Ovary (tissue), 7 donors: ENCODE measurements at regions not wholly inside any gene's neighbourhood (a gene's known extent, or its start where the extent isn't known, plus 50 kb on each side); places are given as distances from the start of the nearest gene placed in this dataset.

ENCODE experiments used
- DNase-seq, 5 donors: peaks; one replicate each; pipeline ENCODE4 v3.0.0-alpha.2; 2019 to 2020
- H3K27ac ChIP-seq, 2 donors: fragments of 200-600 bp; one replicate each; pipeline versions ENCODE4 v1.5.1 to v1.8.0; 2019 to 2022
- H3K27me3 ChIP-seq: fragments of 200-600 bp; one replicate; pipeline ENCODE4 v1.8.0; 2022
- H3K36me3 ChIP-seq: fragments of 200-600 bp; sonication (generic); one replicate; pipeline ENCODE4 v1.5.1; 2019
- H3K4me1 ChIP-seq: one replicate; pipeline ENCODE4 v1.8.1; 2013; ENCODE audit warnings: mild to moderate bottlenecking, moderate library complexity; ENCODE audit not compliant: insufficient read depth
- H3K4me3 ChIP-seq: fragments of 200-600 bp; sonication (generic); one replicate; pipeline ENCODE4 v1.5.1; 2017
- H3K9me3 ChIP-seq, 2 donors: fragments of 200-600 bp in 1 of 2; sonication (generic) in 1 of 2; one replicate each; pipeline versions ENCODE4 v1.5.1 to v1.8.1; 2013 to 2019; ENCODE audit warnings: mild to moderate bottlenecking in 1 of 2, moderate library complexity in 1 of 2
- CTCF ChIP-seq, 3 donors: fragments of 450-650 bp in 2 of 3; fragments of 200-600 bp in 1 of 3; IDR thresholded peaks; one replicate each; pipeline versions ENCODE4 v1.5.1 to v1.8.0; 2016 to 2022; ENCODE audit warnings: antibody characterized with exemption in 3 of 3, mild to moderate bottlenecking in 1 of 3
- EP300 ChIP-seq: sonication (generic); formaldehyde crosslinking; IDR thresholded peaks from one replicate; pipeline ENCODE4 v1.6.1; 2017; ENCODE audit warnings: antibody characterized with exemption
- POLR2A ChIP-seq: fragments of 450-650 bp; IDR thresholded peaks from one replicate; pipeline ENCODE4 v1.6.1; 2017; ENCODE audit warnings: antibody characterized with exemption, mild to moderate bottlenecking, moderate library complexity
- WGBS, 3 donors: extraction: QIAGEN DNeasy Blood & Tissue Kit in 1 of 3; methylation state at CpG; one replicate each; pipeline versions ENCODE4 v1.1.5 to v1.1.7; 2013 to 2017; 5-methylcytosine and 5-hydroxymethylcytosine counted together
- intact Hi-C, 4 donors: fragments of 100-400 bp; cut with DNase I; formaldehyde crosslinking; loops; one replicate each; pipeline versions ENCODE4 v1.11.0 to v1.15.1; 2022 to 2023
- donor health status: DM: no; HTN: no; CAD: no; lungs with moderate emphysema.
- donor health status: DM: no; HTN: no; CAD: no.
- donor health status: Bipolar disorder and iron deficiency.
- donor health status: DM: no; HTN: no; CAD: no.
- donor health status: DM: yes; HTN: yes; CAD: no.

- WGBS, 3 donors = 92 to 100% (median 96%) methylated on average over 1 of the region's 1 CpG
- no peaks in the 10 kb centered on the region for H3K4me1 ChIP-seq
- TF ChIP-seq CTCF (IDR thresholded peaks at IDR 0.05) (no peak), POLR2A (no peak), EP300 (no peak)
- H3K36me3 ChIP-seq = no peaks in the 10 kb centered on the region
- H3K4me3 ChIP-seq = no peak overlapping the region
- DNase-seq = no peak
- no peaks in the 10 kb centered on the region for H3K9me3 ChIP-seq
- H3K27me3 ChIP-seq = no peaks in the 10 kb centered on the region
- intact Hi-C loops = no loop called here
- no peak overlapping the region for H3K27ac ChIP-seq
Measured at GRCh38 chr6:66065313-66065712, 358.3 kb upstream of the EYS start.

GRCh38 chr6:66057034-66057433, 350.0 kb upstream of the EYS start:
- Histone ChIP-seq H3K27ac (no peak overlapping the region), H3K9me3 (no peaks in the 10 kb centered on the region), H3K36me3 (no peaks in the 10 kb centered on the region), H3K4me3 (no peak overlapping the region), H3K27me3 (no peaks in the 10 kb centered on the region), H3K4me1 (no peaks in the 10 kb centered on the region)
- TF ChIP-seq POLR2A = no peak
- TF ChIP-seq CTCF (IDR thresholded peaks at IDR 0.05) = no peak
- no peak for TF ChIP-seq EP300
- no peak for DNase-seq
- intact Hi-C loops = no loop called here
- WGBS, 3 donors = 91 to 93% (median 93%) methylated on average over 1 of the region's 1 CpG

GRCh38 chr6:66054967-66055366, 347.9 kb upstream of the EYS start:
- H3K4me1 ChIP-seq = no peaks in the 10 kb centered on the region
- 83 to 92% (median 89%) methylated on average over 2 of the region's 2 CpGs for WGBS, 3 donors
- no peak for DNase-seq
- no peaks in the 10 kb centered on the region for H3K9me3 ChIP-seq
- H3K27ac ChIP-seq = no peak overlapping the region
- H3K4me3 ChIP-seq = no peak overlapping the region
- H3K27me3 ChIP-seq = no peaks in the 10 kb centered on the region
- intact Hi-C loops = no loop called here
- H3K36me3 ChIP-seq = no peaks in the 10 kb centered on the region
- TF ChIP-seq EP300 (no peak), CTCF (IDR thresholded peaks at IDR 0.05) (no peak), POLR2A (no peak)

- DNase-seq = no peak
- H3K36me3 ChIP-seq = no peaks in the 10 kb centered on the region
- TF ChIP-seq EP300 (no peak), POLR2A (no peak), CTCF (IDR thresholded peaks at IDR 0.05) (no peak)
- 91 to 97% (median 93%) methylated on average over 5 of the region's 5 CpGs for WGBS, 3 donors
- H3K4me1 ChIP-seq = no peaks in the 10 kb centered on the region
- intact Hi-C loops = no loop called here
- H3K4me3 ChIP-seq = no peak overlapping the region
- no peaks in the 10 kb centered on the region for H3K9me3 ChIP-seq
- H3K27ac ChIP-seq = no peak overlapping the region
- no peaks in the 10 kb centered on the region for H3K27me3 ChIP-seq
Measured at GRCh38 chr6:66051812-66052211, 344.8 kb upstream of the EYS start.
